CD4-positive, alpha-beta T cell treated with Interleukin-21 for 1 hour (primary cell): ENCODE measurements at regions not wholly inside any gene's neighbourhood (a gene's known extent, or its start where the extent isn't known, plus 50 kb on each side); places are given as distances from the start of the nearest gene placed in this dataset.
A peak's percentile ranks its signal among the peaks of the same experiment; 100 is the strongest.

Source experiments
- DNase-seq: peaks from one replicate; pipeline ENCODE4 v3.0.0-alpha.2; 2020

DNA sequence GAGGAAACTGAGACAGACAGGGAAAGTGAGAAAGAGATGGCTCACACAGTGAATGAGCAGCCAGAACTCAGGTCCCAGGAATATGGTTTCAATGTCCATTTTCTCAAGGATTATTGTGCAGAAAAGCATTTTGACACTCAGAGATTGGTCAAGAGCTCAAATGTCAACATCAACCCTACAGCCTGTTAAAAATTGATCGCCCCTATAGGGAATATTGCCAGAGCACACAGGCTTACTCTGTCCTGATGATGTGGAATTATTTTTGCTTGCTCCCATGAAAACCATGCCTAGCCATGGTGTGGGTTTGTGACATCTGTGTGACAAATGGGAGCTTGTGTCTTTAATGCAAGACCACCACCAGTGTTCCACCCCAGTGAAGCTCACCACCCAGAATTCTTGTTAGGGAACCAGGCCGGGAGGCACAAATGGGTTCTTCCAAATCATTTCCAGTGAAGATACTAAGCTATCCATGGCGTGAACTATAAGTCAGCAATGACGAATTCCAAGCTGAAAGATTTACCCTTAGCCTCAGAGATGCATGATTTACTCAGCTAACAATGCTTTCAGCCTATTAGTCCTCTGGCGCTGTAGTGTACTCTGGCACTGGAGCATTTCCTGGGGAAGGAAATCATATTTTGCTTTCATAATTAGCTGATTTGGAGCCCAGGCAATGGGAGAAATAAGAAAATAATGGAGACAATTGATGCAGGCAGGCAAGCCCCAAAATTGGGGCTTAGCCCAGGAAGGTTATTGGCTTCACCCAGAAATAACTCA lies 1188.2 kb upstream of the TMEM132C start:
- no peak for DNase-seq

DNA sequence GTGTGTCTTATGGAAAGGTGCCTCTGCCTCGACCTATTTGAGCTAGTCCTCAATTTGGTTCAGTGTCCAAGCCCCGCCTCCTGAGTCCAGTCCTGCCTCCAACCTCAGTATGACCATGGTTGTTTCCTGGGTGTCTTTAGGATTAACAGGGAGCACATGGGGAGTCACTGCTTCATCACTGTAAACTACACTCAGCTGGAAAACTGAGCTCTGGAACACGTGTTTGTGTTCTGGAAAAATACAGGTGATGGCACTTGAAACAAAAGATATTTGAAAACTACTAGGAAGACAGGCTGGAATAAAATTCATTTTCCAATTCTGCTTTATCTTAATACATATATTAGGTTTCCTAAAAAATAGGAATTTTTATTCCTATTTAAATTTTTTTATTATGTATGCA lies 1187.3 kb upstream of the TMEM132C start:
- DNase-seq = no peak

DNA sequence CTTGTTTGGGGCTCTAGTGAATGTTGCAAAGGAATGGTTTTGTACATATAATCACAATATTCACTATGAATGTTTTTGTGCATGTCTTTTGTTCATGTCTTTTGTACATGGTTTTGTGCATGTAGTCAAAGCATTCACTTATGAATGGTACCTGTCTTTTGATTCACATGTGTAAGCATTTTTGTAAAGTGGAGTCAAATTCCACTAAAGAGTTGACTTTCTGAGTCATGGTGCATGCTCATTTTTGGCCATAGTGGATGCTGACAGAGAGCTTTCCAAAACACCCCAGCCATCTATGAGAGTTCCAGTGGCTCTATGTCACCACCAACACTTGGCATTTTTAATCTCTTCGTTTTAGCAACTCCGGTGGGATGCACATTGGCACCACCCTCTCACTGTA lies 1185.9 kb upstream of the TMEM132C start:
- DNase-seq = no peak

DNA sequence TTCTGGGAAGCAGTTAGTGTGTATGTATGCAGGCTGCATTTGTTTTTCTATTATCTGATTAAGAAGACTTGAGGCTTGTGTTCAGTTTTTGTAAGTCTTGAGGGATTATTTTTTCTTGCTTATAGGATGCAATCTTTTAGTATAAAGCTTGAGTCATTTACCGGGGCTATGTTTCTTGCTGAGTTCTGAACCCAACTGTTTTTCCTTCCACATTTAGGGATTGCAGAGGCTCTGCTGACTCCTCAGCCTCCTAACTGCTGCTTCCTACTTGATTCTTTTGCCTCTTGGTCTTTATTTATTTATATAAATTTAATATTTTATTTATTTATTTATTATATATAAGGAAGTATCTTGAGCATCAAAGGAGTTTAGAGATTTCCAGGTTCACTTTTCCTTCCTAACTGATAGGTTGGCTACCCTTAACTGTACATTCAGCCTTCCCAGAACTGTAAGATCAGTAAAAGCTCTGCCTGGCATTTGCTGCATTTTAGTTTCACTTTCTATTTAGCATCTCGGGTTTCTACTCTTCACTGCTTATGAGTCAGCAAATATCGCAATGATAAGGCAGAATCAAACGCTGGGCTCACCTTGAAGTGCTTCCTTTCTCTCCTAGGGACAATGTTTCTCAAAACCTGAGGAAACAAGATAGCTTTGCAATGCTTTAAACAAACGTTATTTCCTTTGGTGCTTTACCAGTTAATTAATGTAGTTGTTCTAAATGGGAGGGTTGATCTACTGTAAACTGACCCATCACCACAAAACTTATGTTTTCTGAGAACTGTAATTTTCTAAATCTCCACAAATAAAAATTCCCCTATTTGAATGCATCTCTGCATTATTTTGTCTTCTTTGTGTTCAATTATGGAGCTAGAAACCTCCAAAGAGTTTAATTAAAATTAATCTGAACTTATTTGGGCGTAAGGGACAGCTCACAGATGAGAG lies 1183.7 kb upstream of the TMEM132C start:
- peak; percentile 64 for DNase-seq

DNA sequence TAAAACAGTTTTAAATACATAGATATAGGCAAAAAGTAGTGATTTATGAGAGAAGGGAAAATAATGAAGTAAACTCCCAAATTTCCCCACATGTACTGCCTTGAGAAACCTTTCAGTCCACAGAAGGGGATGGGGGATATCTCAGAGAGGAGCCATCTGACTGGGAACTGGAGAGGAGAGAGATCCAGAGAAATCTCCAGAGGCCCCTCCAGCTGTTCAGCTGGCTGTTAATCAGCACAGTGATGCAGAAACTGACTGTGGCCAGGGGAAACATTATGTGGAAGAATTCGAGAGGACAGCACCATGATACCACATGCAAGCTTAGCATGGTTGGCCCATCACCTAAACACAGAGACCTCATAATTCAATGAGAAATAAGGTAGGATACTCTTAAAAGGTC lies 1165.9 kb upstream of the TMEM132C start:
- no peak for DNase-seq

DNA sequence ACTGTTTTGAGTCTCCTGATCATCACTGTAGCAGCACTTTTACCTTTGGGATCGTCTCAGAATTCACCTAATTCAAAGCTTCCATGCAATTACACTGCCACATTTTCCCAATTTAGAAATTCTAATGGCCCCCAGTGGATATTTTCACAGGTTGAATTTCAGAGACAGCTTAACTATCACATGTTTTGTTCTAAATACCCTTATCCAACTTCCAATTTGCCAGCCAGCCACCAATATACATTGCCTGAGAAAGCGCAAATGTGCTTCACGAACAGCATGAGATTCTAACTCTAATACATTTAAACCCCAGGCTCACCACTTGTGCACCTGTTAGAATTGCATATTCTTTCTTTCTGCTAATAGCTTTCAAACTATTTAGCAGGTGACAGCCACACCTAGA lies 1160.9 kb upstream of the TMEM132C start:
- DNase-seq = no peak

DNA sequence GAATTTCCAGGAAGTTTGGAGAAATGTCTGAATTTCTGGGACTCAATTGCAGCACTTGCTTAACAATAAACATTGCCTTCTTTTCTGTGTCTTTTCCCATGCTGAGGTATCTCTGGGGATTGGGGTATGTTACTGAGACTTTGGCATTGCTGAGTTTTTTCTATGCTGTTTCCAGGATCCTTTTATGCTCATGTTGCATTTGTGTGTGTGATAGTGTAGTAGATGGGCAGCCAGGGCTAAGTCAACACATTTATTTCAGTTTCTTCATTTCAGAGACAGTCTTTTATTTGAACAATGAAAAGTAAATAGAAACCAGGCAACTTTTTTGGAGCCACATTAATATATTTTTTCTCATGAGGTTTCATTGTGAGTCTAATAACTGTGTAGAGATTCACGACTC lies 1160.3 kb upstream of the TMEM132C start:
- DNase-seq = no peak

DNA sequence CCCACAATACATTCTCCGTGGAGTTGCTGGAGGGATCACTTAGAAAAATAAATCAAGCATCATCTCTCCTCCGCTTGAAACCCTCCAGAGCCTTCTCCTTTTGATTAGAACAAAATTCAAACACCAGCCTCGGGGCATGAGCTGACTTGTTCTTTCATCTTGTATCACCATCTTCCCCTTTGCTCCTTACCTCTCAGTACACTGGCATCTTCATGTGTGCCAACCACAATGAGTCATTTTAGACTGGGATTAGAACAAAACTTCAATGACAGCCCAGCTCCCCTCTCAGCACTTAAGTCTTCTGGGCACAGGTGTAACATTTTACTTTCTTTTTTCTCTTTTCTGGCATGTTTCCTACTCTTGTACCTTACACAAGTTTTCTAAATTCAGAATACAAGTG lies 1159.2 kb upstream of the TMEM132C start:
- DNase-seq = no peak

DNA sequence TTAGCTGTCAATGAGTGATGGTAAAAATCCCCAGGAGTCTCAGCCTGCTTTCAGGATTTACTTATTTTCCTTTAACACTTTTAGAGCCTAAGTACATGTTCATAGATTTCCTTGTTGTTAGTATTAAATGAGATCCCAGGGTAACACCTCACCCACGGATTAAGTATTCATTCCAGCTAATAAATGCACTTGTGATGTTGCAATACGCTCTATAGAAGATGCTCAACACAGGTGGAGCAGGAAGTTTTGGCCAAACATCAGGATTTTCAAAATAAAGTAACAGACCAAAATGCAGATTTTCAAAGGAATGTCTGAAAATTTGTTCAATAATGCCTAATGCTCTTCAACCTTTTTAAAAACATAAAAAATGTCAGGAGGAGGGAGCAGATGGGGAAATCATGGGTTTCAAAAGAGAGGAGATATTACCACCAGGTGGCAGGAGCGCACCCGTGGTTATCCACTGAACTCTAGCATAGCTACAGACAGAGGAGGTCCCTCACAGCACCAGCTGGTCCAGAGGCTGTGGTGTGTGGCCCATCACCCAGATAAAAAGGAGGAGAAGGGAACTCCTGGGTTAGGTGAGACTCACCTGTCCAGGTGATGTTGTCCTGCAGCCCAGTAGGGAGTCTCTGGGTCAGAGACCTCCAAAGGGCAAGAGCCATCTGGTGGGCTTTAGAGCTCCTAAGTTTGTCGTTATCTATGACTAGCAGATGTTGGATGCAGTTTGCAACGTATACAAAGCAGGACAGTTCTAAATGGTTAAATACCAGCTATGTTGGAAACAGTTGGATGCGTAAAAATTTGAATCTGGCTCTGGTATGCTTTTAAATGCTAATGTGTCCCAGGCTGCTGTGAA lies 1158.4 kb upstream of the TMEM132C start:
- DNase-seq = peak; percentile 39

DNA sequence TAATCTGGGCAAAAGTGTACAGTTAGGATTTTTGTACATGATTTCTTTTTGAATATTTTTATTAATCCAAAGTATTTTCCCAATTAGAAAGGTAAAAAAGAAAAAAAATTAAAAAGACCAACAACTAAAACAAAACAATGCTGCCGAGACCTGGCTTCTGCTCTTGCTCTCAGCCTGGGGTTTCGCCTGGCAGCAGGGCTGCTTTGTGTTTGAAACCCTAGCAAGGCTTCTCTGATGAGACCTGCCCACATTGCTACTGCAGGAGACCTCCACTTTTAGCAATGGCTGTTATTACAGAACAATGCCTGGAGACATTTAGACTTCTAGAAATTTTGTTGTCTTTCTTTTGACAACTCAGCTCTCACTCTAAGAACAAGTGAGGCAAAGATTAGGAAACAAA lies 1153.0 kb upstream of the TMEM132C start:
- no peak for DNase-seq

DNA sequence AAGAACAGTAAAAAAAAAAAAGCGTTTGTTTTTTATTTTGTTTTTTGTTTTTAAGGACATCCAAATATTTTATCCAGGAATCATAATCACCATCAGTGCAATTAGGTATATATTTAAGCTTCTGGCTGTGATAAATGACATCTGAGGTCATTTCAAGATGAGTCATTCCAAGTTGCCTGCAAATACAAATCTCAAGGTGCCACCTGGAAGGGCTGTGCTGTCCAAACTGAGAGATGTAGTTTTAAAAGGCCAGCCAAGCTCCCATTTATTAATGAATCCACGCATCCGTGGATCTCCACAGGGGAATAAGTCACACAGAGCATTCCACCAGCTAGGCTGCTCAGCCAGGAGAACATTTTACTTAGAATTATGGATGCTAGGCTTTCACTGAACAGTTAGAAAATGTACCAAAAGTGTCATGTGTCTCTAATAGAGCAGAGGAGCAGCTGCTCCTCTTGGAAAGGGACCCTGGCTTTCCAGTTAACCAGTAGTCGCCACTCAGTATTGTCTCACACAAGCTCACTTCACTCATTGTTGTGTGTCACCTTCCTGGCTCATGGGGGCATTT lies 1151.4 kb upstream of the TMEM132C start:
- DNase-seq = no peak

DNA sequence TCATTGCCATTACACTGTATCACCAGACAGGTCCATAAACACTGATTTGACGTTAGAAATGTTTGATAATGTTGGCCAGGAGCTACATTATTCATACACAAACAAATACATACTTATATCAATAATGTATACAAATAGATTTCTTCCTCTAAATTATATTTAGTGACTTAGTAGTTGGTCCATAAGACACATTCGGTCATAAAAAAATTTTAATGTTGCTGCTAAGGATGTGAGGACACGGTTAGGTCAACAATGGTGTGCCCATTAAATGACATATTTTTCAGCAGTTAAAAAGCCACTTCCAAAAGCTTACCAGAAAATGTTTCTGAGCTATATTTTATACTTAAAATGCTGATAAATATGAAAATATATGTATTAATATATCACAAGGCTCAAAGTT lies 1148.7 kb upstream of the TMEM132C start:
- DNase-seq = no peak

DNA sequence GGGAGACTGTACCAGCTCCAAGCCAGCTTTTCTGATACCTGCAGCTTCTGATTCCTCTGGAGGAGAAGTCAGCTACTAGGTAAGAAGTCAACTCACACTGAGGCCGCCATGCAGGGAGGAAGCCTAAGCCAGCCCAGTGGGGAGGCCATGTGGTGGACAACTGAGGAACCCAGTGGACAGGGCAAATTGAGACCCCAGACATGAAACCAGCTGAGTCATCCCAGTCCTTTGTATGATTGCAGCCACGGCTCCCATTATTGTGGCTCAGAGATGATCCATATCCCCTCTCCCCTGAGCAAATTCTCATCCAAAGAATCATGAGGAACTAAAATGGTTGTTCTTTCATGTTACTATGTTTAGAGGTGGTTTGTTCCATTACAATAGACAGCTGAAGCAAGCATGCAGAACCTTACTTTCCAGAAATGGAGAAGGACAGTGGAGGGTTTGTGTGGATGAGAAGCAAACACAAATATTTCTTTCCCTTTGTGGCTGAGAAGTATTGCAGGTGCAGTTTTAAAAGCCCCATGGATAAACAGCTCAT lies 1147.3 kb upstream of the TMEM132C start:
- no peak for DNase-seq

DNA sequence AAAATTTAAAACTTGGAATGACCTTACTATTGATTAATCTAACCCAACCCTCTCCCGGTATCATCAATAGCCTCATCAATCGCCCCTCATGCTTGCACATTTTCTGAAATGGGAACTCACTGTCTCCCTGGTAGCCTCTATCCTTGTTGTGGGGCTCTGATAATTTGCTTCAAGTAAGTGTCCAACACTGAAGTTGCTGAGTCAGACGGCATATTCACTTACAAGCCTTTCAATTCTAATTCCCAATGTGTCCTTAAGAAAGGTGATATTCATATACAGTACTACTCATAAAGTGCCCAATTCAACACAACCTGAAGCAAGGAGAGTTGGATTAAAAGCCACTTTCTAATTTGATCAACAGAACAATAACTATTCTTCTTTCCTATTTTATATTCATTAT lies 1146.1 kb upstream of the TMEM132C start:
- DNase-seq = no peak

DNA sequence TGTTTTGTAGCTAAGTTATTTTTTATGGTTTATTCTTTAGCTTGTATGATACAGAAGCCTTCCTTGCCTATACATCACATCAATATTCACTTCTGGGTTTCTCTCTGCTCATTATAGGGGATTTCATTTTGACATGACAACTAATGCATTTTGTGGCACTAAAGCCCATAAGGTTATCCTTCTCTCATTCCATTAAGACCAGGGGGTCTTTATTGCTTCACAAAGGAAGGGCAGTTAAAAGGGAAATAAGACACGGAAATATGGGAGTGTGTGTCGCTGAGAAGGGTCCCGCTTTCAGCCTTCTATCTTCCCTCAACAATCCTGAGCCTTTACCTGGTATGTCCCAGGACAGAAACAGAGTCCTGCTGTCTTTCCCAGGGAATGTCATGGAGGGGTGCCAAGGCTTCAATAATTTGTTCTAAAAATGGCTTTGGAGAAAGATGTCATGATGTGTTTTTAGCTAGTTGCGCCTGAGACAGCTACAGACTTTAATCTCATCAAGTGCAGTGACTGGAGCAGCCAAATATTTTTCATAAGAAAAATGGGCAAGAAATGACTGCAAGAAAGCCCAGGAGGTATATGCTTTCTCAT lies 1145.4 kb upstream of the TMEM132C start:
- DNase-seq = no peak

DNA sequence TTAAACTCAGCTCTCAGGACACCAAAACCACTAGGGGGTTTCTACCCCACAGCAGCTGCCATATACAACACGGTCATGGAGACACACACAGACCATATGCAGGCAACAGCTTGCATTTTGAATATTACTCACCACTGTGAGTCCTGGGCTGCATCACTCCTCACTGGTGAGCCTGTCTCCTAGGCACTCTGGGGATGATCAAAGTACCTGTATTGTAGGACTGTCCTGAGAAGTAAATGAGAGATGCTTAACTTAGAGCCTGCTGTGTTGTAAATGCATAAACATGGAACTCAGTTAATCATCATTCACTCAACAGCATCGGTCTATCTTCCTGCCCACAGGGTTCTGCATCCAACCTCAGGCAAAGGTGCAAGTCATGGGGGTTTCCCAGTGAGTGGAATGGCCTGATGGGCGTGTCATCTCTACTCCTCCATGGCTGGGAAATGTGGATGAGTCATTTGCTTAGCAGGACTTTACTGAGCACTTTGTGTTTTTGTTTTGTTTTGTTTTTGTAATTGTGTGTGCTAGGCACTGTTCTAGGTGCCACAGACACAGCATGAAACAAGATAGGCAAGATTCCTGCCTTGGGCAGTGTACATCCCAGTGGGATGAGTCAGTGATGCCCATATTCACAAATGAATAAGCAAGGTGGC lies 1141.2 kb upstream of the TMEM132C start:
- DNase-seq = no peak

DNA sequence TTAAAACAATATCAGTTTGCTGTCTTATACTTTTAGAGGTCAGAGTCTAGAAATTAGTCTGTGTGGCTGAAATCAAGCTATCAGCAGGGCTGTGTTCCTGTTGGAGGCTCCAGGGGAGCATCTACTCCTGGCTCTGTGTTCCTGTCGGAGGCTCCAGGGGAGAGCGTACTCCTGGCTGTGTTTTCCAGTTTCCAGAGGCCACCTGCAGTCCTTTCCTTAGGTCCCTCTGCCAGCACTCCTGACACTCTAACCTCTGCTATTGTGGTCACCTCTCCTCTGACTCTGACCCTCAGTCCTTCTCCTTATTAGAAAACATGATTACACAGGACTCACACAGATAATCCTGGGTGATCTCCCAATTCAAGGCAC lies 1140.7 kb upstream of the TMEM132C start:
- no peak for DNase-seq

DNA sequence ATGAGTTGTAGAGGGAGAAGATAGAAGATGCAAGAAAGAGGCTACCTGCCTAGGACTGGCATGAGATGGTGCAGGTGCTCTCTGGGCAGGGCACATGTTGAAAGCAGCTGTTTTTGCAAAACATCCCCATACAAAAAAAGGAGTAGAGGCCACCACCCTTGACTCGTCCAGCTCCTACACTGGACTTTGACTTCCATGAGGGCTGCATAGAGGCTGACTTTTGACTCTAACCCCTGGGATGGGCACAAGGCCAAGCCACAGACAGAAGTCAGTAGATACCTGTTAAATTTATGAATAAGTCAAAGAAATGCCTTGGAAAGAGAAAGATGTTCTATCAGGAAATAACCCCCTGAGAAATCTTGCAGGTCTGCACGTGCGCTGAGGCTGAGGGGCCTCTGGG lies 1139.1 kb upstream of the TMEM132C start:
- no peak for DNase-seq

DNA sequence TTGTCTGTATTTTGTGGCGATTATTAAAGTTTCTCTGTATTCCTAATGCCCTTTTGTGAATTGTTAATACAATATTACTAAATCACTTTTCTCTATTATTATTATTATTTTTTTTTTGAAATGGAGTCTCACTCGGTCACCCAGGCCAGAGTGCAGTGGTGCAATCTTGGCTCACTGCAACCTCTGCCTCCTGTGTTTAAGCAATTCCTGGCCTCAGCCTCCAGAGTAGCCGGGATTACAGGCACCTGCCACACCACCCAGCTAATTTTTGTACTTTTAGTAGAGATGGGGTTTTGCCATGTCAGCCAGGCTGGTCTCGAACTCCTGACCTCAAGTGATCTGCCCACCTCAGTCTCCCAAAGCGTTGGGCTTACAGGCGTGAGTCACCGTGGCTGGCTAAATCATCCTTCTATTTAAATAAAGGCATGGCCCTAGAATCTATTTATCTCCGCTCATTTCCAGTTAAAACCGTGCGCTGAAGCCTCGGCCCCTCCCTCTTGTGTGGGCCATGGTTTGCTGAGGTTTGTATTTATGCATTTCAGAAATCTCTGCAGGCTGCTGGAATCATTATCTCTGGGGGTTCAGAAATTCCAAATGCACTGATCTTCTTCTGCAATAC lies 1136.4 kb upstream of the TMEM132C start:
- no peak for DNase-seq

DNA sequence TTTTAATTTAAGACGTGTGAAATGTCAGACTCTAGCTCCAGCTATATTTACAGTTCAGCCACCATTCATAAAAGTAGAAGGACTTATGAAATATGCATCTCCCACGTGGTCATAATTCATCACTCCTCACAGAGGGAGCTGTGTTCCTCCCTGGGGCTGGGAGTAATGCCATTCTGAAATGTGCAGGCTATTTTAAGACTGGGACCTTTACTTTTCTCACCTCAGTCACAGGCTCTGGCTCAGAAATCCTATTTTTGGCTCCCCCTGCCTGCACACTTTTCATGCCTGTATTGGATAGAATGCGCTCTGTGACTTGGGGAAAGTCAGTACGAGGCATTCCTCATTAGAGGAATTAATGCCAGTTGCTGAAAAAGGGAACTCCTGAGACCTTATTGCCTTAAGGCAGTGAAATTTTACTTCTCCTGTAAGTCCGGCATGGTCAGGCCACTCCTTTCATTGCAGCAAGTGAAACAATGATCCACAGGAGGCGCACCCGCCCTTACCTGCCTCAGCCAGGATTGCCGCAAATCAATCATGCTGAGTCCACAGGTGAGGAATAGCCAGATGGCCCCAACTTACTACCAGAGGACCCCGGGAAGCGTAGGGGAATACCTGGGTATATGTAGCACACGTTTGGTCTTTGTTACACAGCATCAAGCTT lies 1133.2 kb upstream of the TMEM132C start:
- no peak for DNase-seq
